Middle frontal gyrus (tissue), 1 donor: ENCODE measurements at regions not wholly inside any gene's neighbourhood (a gene's known extent, or its start where the extent isn't known, plus 50 kb on each side); places are given as distances from the start of the nearest gene placed in this dataset.
"Not testable (repeated sequence)": the region's sequence is repeated elsewhere in the genome, so short reads cannot be mapped to it uniquely, and the experiment has no call there.

Source experiments
- DNase-seq: peaks from one replicate; pipeline ENCODE4 v3.0.0-alpha.2; 2015; ENCODE audit warnings: low spot score; ENCODE audit errors: extremely low spot score

- DNase-seq: not testable (repeated sequence)
Observed at GRCh38 chr20:30386099-30386498, 871.4 kb upstream of the DEFB115 start.

DNA sequence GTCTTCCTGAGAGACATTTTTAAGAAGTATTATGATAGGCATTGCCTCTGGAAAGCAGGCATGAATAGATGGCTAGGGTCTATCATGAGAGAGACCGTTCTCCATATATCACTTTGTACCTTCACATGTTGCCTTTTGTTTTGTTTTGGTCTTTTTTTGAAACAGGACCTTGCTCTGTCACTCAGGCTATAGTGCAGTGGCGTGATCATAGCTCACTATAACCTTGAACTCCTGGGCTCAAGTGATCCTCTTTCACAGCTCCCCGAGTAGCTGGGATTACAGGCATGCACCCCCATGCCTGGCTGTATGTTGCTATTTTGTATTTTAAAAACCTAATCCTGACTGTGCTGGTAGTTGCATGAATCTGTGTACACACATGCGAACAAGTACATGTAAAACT, 869.6 kb upstream of the DEFB115 start:
- DNase-seq: not testable (repeated sequence)

DNA sequence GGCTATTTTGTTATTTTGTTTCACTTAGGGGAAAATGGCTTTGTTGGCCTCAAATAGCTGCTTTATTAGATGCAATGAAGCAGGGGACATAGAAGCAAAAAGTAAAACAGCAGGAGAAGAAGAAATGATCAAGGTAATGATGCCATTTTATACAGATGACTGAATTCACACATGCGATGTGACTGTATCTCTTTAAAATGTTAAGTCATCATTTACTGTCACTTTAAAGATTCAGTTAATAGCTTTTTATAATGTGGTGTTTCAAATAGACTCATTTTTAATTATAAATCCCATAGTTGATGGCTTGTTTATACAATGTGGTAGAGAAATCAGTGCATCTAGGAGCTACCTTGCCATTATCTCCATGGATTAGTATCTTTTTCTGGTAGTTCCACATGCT, 863.9 kb upstream of the DEFB115 start:
- DNase-seq: not testable (repeated sequence)

- not testable (repeated sequence) for DNase-seq
Observed at GRCh38 chr20:30397111-30397510, 860.4 kb upstream of the DEFB115 start.

DNA sequence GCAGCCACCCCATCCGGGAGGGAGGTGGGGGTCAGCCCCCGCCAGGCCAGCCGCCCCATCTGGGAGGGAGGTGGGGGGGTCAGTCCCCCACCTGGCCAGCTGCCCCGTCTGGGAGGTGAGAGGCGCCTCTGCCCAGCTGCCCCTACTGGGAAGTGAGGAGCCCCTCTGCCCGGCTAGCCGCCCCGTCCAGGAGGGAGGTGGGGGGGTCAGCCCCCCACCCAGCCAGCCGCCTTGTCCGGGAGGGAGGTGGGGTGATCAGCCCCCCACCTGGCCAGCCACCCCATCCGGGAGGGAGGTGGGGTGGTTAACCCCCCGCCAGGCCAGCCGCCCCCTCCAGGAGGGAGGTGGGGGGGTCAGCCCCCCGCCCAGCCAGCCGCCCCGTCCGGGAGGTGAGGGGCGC, 852.4 kb upstream of the DEFB115 start:
- DNase-seq: not testable (repeated sequence)

- DNase-seq: not testable (repeated sequence)
Observed at GRCh38 chr20:30405585-30405984, 851.9 kb upstream of the DEFB115 start.

DNA sequence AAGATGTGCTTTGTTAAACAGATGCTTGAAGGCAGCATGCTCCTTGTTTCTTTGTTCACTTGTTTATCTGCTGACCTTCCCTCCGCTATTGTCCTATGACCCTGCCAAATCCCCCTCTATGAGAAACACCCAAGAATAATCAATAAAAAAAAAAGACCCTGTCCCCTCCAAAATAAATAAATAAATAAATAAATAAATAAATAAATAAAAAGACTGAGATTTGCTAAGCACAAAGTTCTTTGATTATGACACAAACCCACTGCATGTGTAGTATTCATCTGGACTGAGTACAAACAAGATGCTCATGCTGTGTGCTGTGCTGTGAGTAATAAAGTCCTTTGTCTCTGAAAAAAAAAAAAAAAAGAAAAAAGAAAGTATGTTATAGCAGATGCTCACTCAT, 851.1 kb upstream of the DEFB115 start:
- not testable (repeated sequence) for DNase-seq

DNA sequence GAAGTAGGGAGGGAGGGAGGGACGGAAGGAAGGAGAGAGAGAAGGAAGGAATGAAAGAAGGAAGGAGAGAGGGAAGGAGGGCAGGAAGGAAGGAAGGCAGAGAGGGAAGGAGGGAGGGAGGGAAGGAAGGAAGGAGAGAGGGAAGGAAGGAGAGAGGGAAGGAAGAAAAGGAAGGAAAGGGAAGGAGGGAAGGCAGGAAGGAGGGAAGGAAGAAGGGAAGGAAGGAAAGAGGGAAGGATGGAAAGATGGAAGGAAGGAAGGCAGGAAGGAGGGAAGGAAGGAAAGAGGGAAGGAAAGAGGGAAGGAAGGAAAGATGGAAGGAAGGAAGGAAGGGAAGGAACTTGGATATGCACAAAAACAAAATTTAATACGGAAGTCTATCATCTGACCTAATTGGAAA, 844.5 kb upstream of the DEFB115 start:
- DNase-seq: no peak

GRCh38 chr20:30417387-30417786, 840.1 kb upstream of the DEFB115 start:
- not testable (repeated sequence) for DNase-seq

DNA sequence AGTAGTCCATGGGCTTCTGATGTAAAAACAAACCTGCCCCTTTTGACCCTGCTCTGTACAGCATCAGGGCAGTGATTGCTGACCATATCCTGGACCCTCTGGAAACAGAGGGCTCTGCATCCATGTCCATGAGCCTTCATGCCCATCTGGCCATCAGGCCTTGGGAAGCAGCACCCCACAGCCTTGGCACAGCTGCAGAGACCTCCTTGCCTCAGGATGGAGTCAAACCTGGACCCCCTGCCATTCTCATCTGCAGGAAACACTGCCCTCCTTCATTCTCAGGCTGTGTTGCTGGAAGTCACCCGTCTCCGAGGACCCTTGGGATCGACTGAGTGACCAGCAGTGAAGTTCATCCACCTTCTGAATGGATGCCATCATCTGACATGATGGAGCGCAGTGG, 839.1 kb upstream of the DEFB115 start:
- not testable (repeated sequence) for DNase-seq

DNA sequence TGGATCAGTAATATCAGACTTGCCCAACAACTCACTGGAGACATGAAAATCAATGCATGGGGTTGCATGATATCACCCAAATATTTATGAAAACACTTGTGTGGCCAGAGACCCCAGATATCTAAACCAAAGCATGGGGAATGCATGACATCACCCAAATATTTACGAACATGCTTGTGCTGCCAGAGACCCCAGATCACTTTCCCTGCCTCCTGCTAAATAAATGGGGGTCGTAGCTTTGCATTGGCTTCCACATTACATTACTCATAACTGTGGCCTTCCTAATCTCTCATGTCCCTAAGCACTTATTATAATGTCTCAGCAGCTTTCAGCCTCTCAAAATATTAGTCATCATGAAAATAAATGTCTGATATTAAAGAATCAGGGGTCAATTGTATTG, 838.0 kb upstream of the DEFB115 start:
- DNase-seq: no peak

- DNase-seq: not testable (repeated sequence)
Observed at GRCh38 chr20:30419871-30420420, 837.5 kb upstream of the DEFB115 start.
